ENCODE measurements at regions not wholly inside any gene's neighbourhood (a gene's known extent, or its start where the extent isn't known, plus 50 kb on each side); places are given as distances from the start of the nearest gene placed in this dataset.

- Histone ChIP-seq H3K36me3 (ENCODE audit: control insufficient read depth in 2 of 2, extremely low read depth in 1 of 2, insufficient read depth in 2 of 2, low read length in 2 of 2) (no peaks in the 10 kb centered on the region), H3K9me1 (ENCODE audit: control insufficient read depth, extremely low read depth, insufficient read depth, low read length) (no peaks in the 10 kb centered on the region), H3K4me3 (ENCODE audit: control insufficient read depth in 2 of 3, extremely low read depth in 1 of 3, insufficient read depth in 2 of 3, low read depth in 1 of 3, low read length in 3 of 3) (no peak overlapping the region), H3K9me3 (ENCODE audit: control insufficient read depth, low read depth, low read length) (no peaks in the 10 kb centered on the region), H3K27me3 (ENCODE audit: control insufficient read depth, extremely low read depth, insufficient read depth, low read length) (no peaks in the 10 kb centered on the region), H3K4me2 (ENCODE audit: control insufficient read depth, extremely low read depth, insufficient read depth, low read depth, low read length) (no peak overlapping the region), H4K20me1 (ENCODE audit: control insufficient read depth, extremely low read depth, insufficient read depth, low read length) (no peaks in the 10 kb centered on the region), H3K79me2 (ENCODE audit: control insufficient read depth, insufficient read depth, low read length) (no peaks in the 10 kb centered on the region), H3K27ac (ENCODE audit: control insufficient read depth, insufficient read depth, low read length) (no peak overlapping the region), H3K4me1 (ENCODE audit: control insufficient read depth, extremely low read depth, insufficient read depth, low read length) (peaks cover 9% of the 10 kb centered on the region), H2AFZ (ENCODE audit: control insufficient read depth, low read length) (no peak overlapping the region), H3K9ac (ENCODE audit: control insufficient read depth, extremely low read depth, insufficient read depth, low read length) (no peak overlapping the region)
- no peak for TF ChIP-seq EZH2 (IDR thresholded peaks at IDR 0.05; ENCODE audit: low read length)
- TF ChIP-seq CTCF (optimal IDR thresholded peaks at IDR 0.05 in 1 of 3, IDR thresholded peaks at IDR 0.05 in 1 of 3, conservative IDR thresholded peaks at IDR 0.05 in 1 of 3; ENCODE audit: extremely low read depth in 1 of 3, insufficient read depth in 2 of 3, low read length in 3 of 3) = no peak
- dilution Hi-C loops (cut with MboI; ENCODE audit: extremely low pct_ligation_motif_present, low sequenced_read_pairs) = no loop called here
- no peak for DNase-seq (ENCODE audit: low read depth, low spot score)
- FAIRE-seq = no peak
Observed at GRCh38 chr15:91422797-91423196, 322.7 kb downstream of the SV2B start.

DNA sequence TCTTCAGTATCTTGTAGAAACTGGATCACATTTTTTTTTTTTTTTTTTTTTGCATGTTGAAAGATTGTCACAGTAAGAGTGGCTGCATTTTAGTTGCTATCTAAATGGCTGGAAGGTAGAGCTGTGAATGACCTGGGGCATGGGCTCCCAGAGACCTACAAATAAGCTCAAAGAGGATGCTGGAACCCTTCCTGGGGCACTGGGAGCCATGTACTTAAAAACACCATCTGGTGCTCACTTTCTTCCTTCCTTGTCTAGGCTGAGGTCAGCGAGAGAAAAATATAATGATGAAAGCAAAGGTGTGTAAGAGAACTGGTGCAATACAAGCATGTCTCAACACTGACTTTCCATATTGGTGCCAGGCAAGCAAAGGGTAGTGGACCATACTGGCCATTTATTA lies 323.9 kb downstream of the SV2B start:
- Histone ChIP-seq H3K27ac (ENCODE audit: control insufficient read depth, insufficient read depth, low read length) (no peak overlapping the region), H3K4me1 (ENCODE audit: control insufficient read depth, extremely low read depth, insufficient read depth, low read length) (peaks cover 9% of the 10 kb centered on the region)
- dilution Hi-C loops (cut with MboI; ENCODE audit: extremely low pct_ligation_motif_present, low sequenced_read_pairs) = no loop called here

More for the DNA sequence above, 323.9 kb downstream of the SV2B start:
- no peak overlapping the region for H3K9ac ChIP-seq (ENCODE audit: control insufficient read depth, extremely low read depth, insufficient read depth, low read length)
- FAIRE-seq (no peak), DNase-seq (ENCODE audit: low read depth, low spot score) (no peak)
- no peaks in the 10 kb centered on the region for H4K20me1 ChIP-seq (ENCODE audit: control insufficient read depth, extremely low read depth, insufficient read depth, low read length)
- H3K27me3 ChIP-seq (ENCODE audit: control insufficient read depth, extremely low read depth, insufficient read depth, low read length) = no peaks in the 10 kb centered on the region
- H3K4me3 ChIP-seq (ENCODE audit: control insufficient read depth in 2 of 3, extremely low read depth in 1 of 3, insufficient read depth in 2 of 3, low read depth in 1 of 3, low read length in 3 of 3) = no peak overlapping the region
- H3K9me3 ChIP-seq (ENCODE audit: control insufficient read depth, low read depth, low read length) = no peaks in the 10 kb centered on the region
- no peaks in the 10 kb centered on the region for H3K36me3 ChIP-seq (ENCODE audit: control insufficient read depth in 2 of 2, extremely low read depth in 1 of 2, insufficient read depth in 2 of 2, low read length in 2 of 2)
- H3K9me1 ChIP-seq (ENCODE audit: control insufficient read depth, extremely low read depth, insufficient read depth, low read length) = no peaks in the 10 kb centered on the region
- TF ChIP-seq CTCF (optimal IDR thresholded peaks at IDR 0.05 in 1 of 3, IDR thresholded peaks at IDR 0.05 in 1 of 3, conservative IDR thresholded peaks at IDR 0.05 in 1 of 3; ENCODE audit: extremely low read depth in 1 of 3, insufficient read depth in 2 of 3, low read length in 3 of 3) = no peak
- no peak for TF ChIP-seq EZH2 (IDR thresholded peaks at IDR 0.05; ENCODE audit: low read length)
- H2AFZ ChIP-seq (ENCODE audit: control insufficient read depth, low read length) = no peak overlapping the region
- no peaks in the 10 kb centered on the region for H3K79me2 ChIP-seq (ENCODE audit: control insufficient read depth, insufficient read depth, low read length)
- H3K4me2 ChIP-seq (ENCODE audit: control insufficient read depth, extremely low read depth, insufficient read depth, low read depth, low read length) = no peak overlapping the region

Measured in keratinocyte (primary cell).